ENCODE measurements at regions not wholly inside any gene's neighbourhood (a gene's known extent, or its start where the extent isn't known, plus 50 kb on each side); places are given as distances from the start of the nearest gene placed in this dataset.

DNA sequence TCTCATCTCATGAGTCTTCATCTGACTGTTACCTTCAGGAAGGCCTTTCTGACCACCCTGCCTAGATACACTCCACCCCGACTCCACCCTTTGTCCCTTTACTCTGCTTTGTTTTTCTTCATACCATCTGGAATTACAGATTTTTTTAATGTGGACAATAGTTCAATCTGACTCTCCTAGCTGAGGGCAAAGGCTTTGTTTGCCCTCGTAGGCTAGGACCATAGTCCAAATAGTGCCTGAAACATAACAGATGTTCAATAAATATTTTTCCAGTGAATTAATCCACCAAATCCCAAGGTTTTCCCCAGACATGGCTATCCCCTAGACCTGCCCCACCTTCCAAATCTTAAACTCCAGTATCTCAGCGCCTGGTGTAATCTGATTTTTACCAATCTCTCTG lies 176.5 kb upstream of the GJB5 start (continued):
- TF ChIP-seq, protein P1, sequence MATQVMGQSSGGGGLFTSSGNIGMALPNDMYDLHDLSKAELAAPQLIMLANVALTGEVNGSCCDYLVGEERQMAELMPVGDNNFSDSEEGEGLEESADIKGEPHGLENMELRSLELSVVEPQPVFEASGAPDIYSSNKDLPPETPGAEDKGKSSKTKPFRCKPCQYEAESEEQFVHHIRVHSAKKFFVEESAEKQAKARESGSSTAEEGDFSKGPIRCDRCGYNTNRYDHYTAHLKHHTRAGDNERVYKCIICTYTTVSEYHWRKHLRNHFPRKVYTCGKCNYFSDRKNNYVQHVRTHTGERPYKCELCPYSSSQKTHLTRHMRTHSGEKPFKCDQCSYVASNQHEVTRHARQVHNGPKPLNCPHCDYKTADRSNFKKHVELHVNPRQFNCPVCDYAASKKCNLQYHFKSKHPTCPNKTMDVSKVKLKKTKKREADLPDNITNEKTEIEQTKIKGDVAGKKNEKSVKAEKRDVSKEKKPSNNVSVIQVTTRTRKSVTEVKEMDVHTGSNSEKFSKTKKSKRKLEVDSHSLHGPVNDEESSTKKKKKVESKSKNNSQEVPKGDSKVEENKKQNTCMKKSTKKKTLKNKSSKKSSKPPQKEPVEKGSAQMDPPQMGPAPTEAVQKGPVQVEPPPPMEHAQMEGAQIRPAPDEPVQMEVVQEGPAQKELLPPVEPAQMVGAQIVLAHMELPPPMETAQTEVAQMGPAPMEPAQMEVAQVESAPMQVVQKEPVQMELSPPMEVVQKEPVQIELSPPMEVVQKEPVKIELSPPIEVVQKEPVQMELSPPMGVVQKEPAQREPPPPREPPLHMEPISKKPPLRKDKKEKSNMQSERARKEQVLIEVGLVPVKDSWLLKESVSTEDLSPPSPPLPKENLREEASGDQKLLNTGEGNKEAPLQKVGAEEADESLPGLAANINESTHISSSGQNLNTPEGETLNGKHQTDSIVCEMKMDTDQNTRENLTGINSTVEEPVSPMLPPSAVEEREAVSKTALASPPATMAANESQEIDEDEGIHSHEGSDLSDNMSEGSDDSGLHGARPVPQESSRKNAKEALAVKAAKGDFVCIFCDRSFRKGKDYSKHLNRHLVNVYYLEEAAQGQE (IDR thresholded peaks at IDR 0.05; ENCODE audit: low read depth) = no peak
- TF ChIP-seq CEBPB (IDR thresholded peaks at IDR 0.05; ENCODE audit: low read depth) = no peak
- TF ChIP-seq YY1 (IDR thresholded peaks at IDR 0.05; ENCODE audit: extremely low read depth, insufficient replicate concordance, low read depth, low read length) = no peak
- TF ChIP-seq EZH2 (IDR thresholded peaks at IDR 0.05) = no peak
- TF ChIP-seq EZH2phosphoT487 (IDR thresholded peaks at IDR 0.05; ENCODE audit: borderline replicate concordance) = no peak
- TF ChIP-seq SIN3A (IDR thresholded peaks at IDR 0.05; ENCODE audit: low read depth) = no peak
- TF ChIP-seq SP1 (IDR thresholded peaks at IDR 0.05; ENCODE audit: low read depth) = no peak
- TF ChIP-seq ZNF274 (IDR thresholded peaks at IDR 0.05; ENCODE audit: low read depth, low read length) = no peak
- TF ChIP-seq ELF1 (IDR thresholded peaks at IDR 0.05; ENCODE audit: borderline replicate concordance, low read depth) = no peak
- no peak for TF ChIP-seq RAD21 (IDR thresholded peaks at IDR 0.05; ENCODE audit: low read depth)
- TF ChIP-seq ZFX (IDR thresholded peaks at IDR 0.05) = no peak

DNA sequence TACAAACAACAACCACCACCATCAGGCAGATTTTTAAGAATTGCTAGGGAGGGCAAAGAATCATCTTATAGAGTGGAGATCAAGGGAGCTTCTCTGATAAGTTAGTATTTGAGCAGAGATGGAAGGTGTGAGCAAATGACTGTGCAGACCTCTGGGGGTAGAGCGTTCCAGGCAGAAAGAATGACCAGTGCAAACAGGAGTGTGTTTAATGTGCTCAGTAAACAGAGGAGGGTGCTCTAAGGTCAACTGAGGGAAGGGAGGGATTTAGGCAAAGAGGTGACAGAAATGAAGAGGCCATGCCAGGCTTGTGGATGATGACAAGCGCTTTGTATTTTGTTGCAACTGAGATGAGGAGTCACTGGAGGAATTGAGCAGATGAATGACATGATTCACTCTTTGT lies 172.5 kb upstream of the GJB5 start:
- H3K4me3 ChIP-seq (replicated peaks in 1 of 2; ENCODE audit: low read depth in 1 of 2, low read length in 2 of 2) = no peak overlapping the region
- no peak overlapping the region for H3K27ac ChIP-seq (ENCODE audit: low read depth, low read length)
- no peak for ATAC-seq
- H4K20me1 ChIP-seq (ENCODE audit: insufficient read depth) = no peaks in the 10 kb centered on the region
- no peak overlapping the region for H3K4me2 ChIP-seq (ENCODE audit: low read length)
- intact Hi-C loops (cut with micrococcal nuclease) = no loop called here
- TF ChIP-seq, protein P2, sequence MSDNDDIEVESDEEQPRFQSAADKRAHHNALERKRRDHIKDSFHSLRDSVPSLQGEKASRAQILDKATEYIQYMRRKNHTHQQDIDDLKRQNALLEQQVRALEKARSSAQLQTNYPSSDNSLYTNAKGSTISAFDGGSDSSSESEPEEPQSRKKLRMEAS (IDR thresholded peaks at IDR 0.05) = no peak
- TF ChIP-seq, protein P3, sequence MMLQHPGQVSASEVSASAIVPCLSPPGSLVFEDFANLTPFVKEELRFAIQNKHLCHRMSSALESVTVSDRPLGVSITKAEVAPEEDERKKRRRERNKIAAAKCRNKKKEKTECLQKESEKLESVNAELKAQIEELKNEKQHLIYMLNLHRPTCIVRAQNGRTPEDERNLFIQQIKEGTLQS (IDR thresholded peaks at IDR 0.05) = no peak
- TF ChIP-seq POLR2AphosphoS5 (IDR thresholded peaks at IDR 0.05; ENCODE audit: low read depth, low read length) (no peak), RAD21 (IDR thresholded peaks at IDR 0.05; ENCODE audit: low read depth) (no peak), CBX3 (IDR thresholded peaks at IDR 0.05; ENCODE audit: low read depth) (no peak), POLR2A (IDR thresholded peaks at IDR 0.05; ENCODE audit: borderline replicate concordance, extremely low read depth, insufficient read depth, insufficient read length) (no peak), TCF7L2 (IDR thresholded peaks at IDR 0.05; ENCODE audit: borderline replicate concordance, extremely low read depth, insufficient read depth, insufficient read length) (no peak), ELF1 (IDR thresholded peaks at IDR 0.05; ENCODE audit: borderline replicate concordance, low read depth) (no peak), SRF (IDR thresholded peaks at IDR 0.05; ENCODE audit: low read depth) (no peak)
- peaks cover 26% of the 10 kb centered on the region for H3K27me3 ChIP-seq (ENCODE audit: insufficient read depth, low read length)
- H3K4me1 ChIP-seq (ENCODE audit: control insufficient read depth in 1 of 2, insufficient read depth in 2 of 2, low read length in 2 of 2) = no peaks in the 10 kb centered on the region
- ChIA-PET RAD21 (ENCODE audit: low non-redundant PET in 1 of 2, low total read pairs in 2 of 2, uncharacterized antibody in 2 of 2, unreplicated experiment in 2 of 2) (no interaction called here), CTCF (no interaction called here), POLR2A (no interaction called here)
- H2AFZ ChIP-seq (ENCODE audit: low read depth, low read length, poor library complexity, severe bottlenecking) = no peak overlapping the region
- H3K79me2 ChIP-seq (ENCODE audit: insufficient read depth, low read length) = no peaks in the 10 kb centered on the region
- H3K9me2 ChIP-seq (ENCODE audit: insufficient read depth) = no peaks in the 10 kb centered on the region
- no peak for DNase-seq (ENCODE audit: low read depth, low spot score)
- H3K9ac ChIP-seq (ENCODE audit: low read length) = no peak overlapping the region
- no peaks in the 10 kb centered on the region for H3K36me3 ChIP-seq (ENCODE audit: control insufficient read depth in 1 of 2, insufficient read depth in 2 of 2, low read length in 2 of 2)
- no peaks in the 10 kb centered on the region for H3K9me3 ChIP-seq (ENCODE audit: control insufficient read depth in 1 of 2, insufficient read depth in 1 of 2, low read depth in 1 of 2, low read length in 2 of 2)
- no TSS peak for BruUV-seq (replicated peaks)

Data from HCT116 (cell line).